SU-DHL-6 (cell line): ENCODE measurements at regions not wholly inside any gene's neighbourhood (a gene's known extent, or its start where the extent isn't known, plus 50 kb on each side); places are given as distances from the start of the nearest gene placed in this dataset.

Experiments used
- H2AFZ ChIP-seq: fragments of 200-600 bp; sonication (generic); 2 replicates; pipeline ENCODE4 v1.6.1; 2014; ENCODE audit warnings: low read depth, mild to moderate bottlenecking, moderate library complexity, mixed read lengths, antibody characterized with exemption, low read length; ENCODE audit not compliant: severe bottlenecking
- H3F3A ChIP-seq: fragments of 200-600 bp; shearing (Covaris generic); 2 replicates; pipeline ENCODE4 v1.6.0; 2016; ENCODE audit warnings: antibody characterized with exemption, mild to moderate bottlenecking; ENCODE audit not compliant: insufficient read depth
- H3K27ac ChIP-seq: fragments of 200-600 bp; sonication (generic); 2 replicates; pipeline ENCODE4 v1.5.1; 2016; ENCODE audit warnings: low read depth, mild to moderate bottlenecking, low read length, moderate library complexity, mixed read lengths
- H3K27me3 ChIP-seq: fragments of 200-600 bp; sonication (generic), shearing (Covaris generic); 2 replicates; pipeline ENCODE4 v1.6.0; 2014; ENCODE audit warnings: mild to moderate bottlenecking, low read length
- H3K36me3 ChIP-seq: fragments of 200-600 bp; sonication (generic); 2 replicates; pipeline ENCODE4 v1.6.1; 2014; ENCODE audit warnings: mild to moderate bottlenecking, low read length, mixed read lengths
- H3K4me2 ChIP-seq: fragments of 300-600, 200-600 bp; shearing (Covaris generic), sonication (generic); 2 replicates; pipeline ENCODE4 v1.6.0; 2014; ENCODE audit warnings: low read length, low read depth, mild to moderate bottlenecking; ENCODE audit not compliant: poor library complexity, severe bottlenecking
- H3K4me3 ChIP-seq: fragments of 200-600 bp; sonication (generic); 2 replicates; pipeline ENCODE4 v1.5.1; 2014; ENCODE audit warnings: antibody characterized with exemption, low read length, mild to moderate bottlenecking, mixed read lengths; ENCODE audit not compliant: insufficient read depth, poor library complexity, severe bottlenecking
- H3K79me2 ChIP-seq: fragments of 200-600 bp; sonication (generic); 2 replicates; pipeline ENCODE4 v1.6.1; 2014; ENCODE audit warnings: mild to moderate bottlenecking, low read length, moderate library complexity; ENCODE audit not compliant: insufficient read depth
- H3K9ac ChIP-seq: fragments of 200-600 bp; sonication (generic); 2 replicates; pipeline ENCODE4 v1.7.0; 2014; ENCODE audit warnings: mild to moderate bottlenecking, low read length
- H3K9me2 ChIP-seq: fragments of 200-600 bp; sonication (generic); replicated peaks from 2 replicates; pipeline ENCODE4 v1.6.1; 2014; ENCODE audit warnings: low read length; ENCODE audit not compliant: insufficient read depth
- H3K9me3 ChIP-seq: fragments of 200-600 bp; sonication (generic); 2 replicates; pipeline ENCODE4 v1.6.1; 2014; ENCODE audit warnings: low read length, mixed read lengths; ENCODE audit not compliant: insufficient read depth
- H4K20me1 ChIP-seq: fragments of 200-600 bp; sonication (generic); 2 replicates; pipeline ENCODE4 v1.6.1; 2014; ENCODE audit warnings: low read depth, mild to moderate bottlenecking, antibody characterized with exemption, low read length, moderate library complexity, mixed read lengths
- CTCF ChIP-seq: fragments of 200-600 bp; sonication (generic); IDR thresholded peaks from one replicate; pipeline ENCODE4 v1.5.1; 2017; ENCODE audit warnings: antibody characterized with exemption, mild to moderate bottlenecking, low read length, moderate library complexity; ENCODE audit not compliant: insufficient read depth, poor library complexity, severe bottlenecking
- EZH2phosphoT487 ChIP-seq: fragments of 200-600 bp; sonication (generic), shearing (Covaris generic); conservative IDR thresholded peaks from 2 replicates; pipeline ENCODE4 v1.6.1; 2018; ENCODE audit warnings: mild to moderate bottlenecking, antibody characterized with exemption, low read length, moderate library complexity, mixed read lengths

- Histone ChIP-seq H3F3A (no peaks in the 10 kb centered on the region), H3K9ac (no peak overlapping the region), H3K79me2 (no peaks in the 10 kb centered on the region), H3K27ac (no peak overlapping the region), H3K4me2 (no peak overlapping the region), H3K9me2 (no peaks in the 10 kb centered on the region), H2AFZ (no peak overlapping the region), H4K20me1 (no peaks in the 10 kb centered on the region), H3K9me3 (peaks cover 16% of the 10 kb centered on the region; the same call in 1 of the 2 replicates), H3K36me3 (0 out of 2 replicates have a peak, but pooled peaks cover 3% of the 10 kb centered on the region), H3K27me3 (no peaks in the 10 kb centered on the region), H3K4me3 (no peak overlapping the region)
- TF ChIP-seq EZH2phosphoT487 (no peak), CTCF (no peak)
These were observed 858.9 kb upstream of the PCDH7 start for GRCh38 chr4:29861307-29861706.

- Histone ChIP-seq H3F3A (no peaks in the 10 kb centered on the region), H3K9me2 (no peaks in the 10 kb centered on the region), H3K27me3 (no peaks in the 10 kb centered on the region), H3K4me2 (no peak overlapping the region), H4K20me1 (no peaks in the 10 kb centered on the region), H3K9ac (no peak overlapping the region), H3K9me3 (peaks cover 8% of the 10 kb centered on the region; the same call in 1 of the 2 replicates), H3K4me3 (no peak overlapping the region), H3K36me3 (no peaks in the 10 kb centered on the region), H3K27ac (no peak overlapping the region), H2AFZ (peak overlapping the region; percentile 76), H3K79me2 (no peaks in the 10 kb centered on the region)
- TF ChIP-seq CTCF: no peak
- no peak for TF ChIP-seq EZH2phosphoT487
These were observed 852.8 kb upstream of the PCDH7 start for GRCh38 chr4:29867412-29867811.

GRCh38 chr4:29900336-29900735 is 819.8 kb upstream of the PCDH7 start:
- no peaks in the 10 kb centered on the region for H3K36me3 ChIP-seq
- no peak overlapping the region for H3K9ac ChIP-seq
- no peaks in the 10 kb centered on the region for H3K9me2 ChIP-seq
- H3K4me3 ChIP-seq: no peak overlapping the region
- no peaks in the 10 kb centered on the region for H3K79me2 ChIP-seq
- H3F3A ChIP-seq: no peaks in the 10 kb centered on the region
- H3K27ac ChIP-seq: no peak overlapping the region
- no peaks in the 10 kb centered on the region for H3K27me3 ChIP-seq
- no peak overlapping the region for H2AFZ ChIP-seq
- no peaks in the 10 kb centered on the region for H3K9me3 ChIP-seq
- TF ChIP-seq EZH2phosphoT487 (no peak), CTCF (no peak)
- H3K4me2 ChIP-seq: no peak overlapping the region
- no peaks in the 10 kb centered on the region for H4K20me1 ChIP-seq
